ENCODE measurements at regions not wholly inside any gene's neighbourhood (a gene's known extent, or its start where the extent isn't known, plus 50 kb on each side); places are given as distances from the start of the nearest gene placed in this dataset.

DNA sequence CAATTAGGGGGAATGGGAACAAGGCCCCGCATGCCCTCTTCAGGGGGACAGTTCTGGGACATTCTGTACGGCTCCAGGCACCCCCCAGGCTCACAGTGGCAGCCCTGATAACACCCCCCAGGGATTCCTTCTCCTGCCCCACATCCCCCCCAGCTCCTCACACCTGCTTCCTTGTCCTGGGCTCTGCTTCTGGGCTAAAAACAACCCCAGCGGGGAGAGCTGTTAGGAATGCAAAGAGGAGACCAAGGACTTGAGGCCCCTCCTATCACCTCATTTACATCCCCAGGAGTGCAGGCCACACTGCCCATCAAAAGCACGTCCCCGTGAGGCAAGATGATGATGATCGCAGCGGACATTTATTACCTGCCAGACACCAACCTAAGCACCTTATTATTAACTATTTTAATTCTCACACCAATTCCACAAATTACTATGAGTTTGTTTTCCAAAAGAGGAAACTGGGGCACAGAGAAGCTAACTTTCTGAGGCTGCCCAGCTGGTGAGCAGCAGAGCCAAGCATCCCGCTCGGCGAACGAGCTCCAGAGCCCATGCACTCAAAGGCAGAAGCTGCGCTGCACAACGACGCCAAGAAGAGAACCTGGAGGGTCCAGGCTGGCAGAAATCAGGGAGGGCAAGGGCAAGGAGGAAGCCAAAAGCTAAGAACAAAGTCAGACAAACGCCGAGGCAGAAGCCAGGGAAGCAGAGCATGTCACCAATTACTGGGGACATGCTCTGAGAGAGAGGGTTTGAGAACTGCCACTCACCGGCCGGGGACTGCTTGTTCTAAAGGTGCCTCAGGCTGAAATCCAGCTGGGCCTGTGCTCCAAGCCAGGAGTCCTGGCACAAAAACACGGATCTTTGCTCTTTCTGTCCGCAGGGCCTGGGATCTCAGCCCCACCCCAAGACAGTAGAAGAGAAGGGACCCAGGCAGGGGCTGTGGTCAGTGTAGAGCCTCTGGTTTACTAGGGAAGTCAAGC, 76.2 kb upstream of the NSMCE3 start:
- ChIA-PET POLR2A (ENCODE audit: low non-redundant PET) (no interaction called here), CTCF (no interaction called here)
- no peak overlapping the region for H3K4me3 ChIP-seq (ENCODE audit: low read depth, low read length, poor library complexity, severe bottlenecking)
- H3K27ac ChIP-seq (ENCODE audit: low read depth, low read length, poor library complexity, severe bottlenecking) = no peak overlapping the region
- no peaks in the 10 kb centered on the region for H3K36me3 ChIP-seq (ENCODE audit: insufficient read depth, low read length, poor library complexity, severe bottlenecking)
- no peak for TF ChIP-seq EZH2 (IDR thresholded peaks at IDR 0.05; ENCODE audit: borderline replicate concordance, low read depth, low read length, poor library complexity, severe bottlenecking)
- TF ChIP-seq CTCF (conservative IDR thresholded peaks at IDR 0.05; ENCODE audit: low read depth, low read length) = no peak
- no peaks in the 10 kb centered on the region for H3K4me1 ChIP-seq (ENCODE audit: insufficient read depth, low read length, poor library complexity, severe bottlenecking)
- BruUV-seq (replicated peaks) = no TSS peak
- no peaks in the 10 kb centered on the region for H3K27me3 ChIP-seq (replicated peaks; ENCODE audit: insufficient read depth, low read depth, low read length, poor library complexity)
- intact Hi-C loops (cut with micrococcal nuclease; ENCODE audit: unreplicated experiment) = no loop called here
- no peak for DNase-seq (ENCODE audit: low spot score)
- no peaks in the 10 kb centered on the region for H3K9me3 ChIP-seq (ENCODE audit: low read depth, low read length, poor library complexity, severe bottlenecking)

DNA sequence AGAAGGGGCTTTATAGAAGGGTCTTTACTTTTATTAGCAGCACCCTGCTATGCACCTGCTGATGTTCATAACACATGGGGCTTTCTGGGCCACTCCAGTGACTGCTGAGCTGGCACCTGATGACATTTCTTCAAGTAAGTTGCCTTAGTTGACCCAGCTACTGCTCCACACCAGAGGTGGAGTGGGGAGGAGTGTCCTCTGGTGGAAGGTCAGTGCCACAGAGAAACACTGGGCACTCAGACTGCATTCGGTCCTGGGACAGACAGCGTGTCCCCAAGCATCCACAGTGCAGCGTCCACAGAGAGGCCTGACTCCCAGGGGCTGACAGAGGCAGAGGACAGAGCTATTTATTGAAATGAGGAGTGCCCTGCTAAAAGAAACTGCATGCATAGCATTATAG, 74.9 kb upstream of the NSMCE3 start:
- Histone ChIP-seq H3K4me1 (ENCODE audit: insufficient read depth, low read length, poor library complexity, severe bottlenecking) (no peaks in the 10 kb centered on the region), H3K36me3 (ENCODE audit: insufficient read depth, low read length, poor library complexity, severe bottlenecking) (no peaks in the 10 kb centered on the region), H3K27ac (ENCODE audit: low read depth, low read length, poor library complexity, severe bottlenecking) (no peak overlapping the region), H3K9me3 (ENCODE audit: low read depth, low read length, poor library complexity, severe bottlenecking) (no peaks in the 10 kb centered on the region), H3K4me3 (ENCODE audit: low read depth, low read length, poor library complexity, severe bottlenecking) (no peak overlapping the region), H3K27me3 (replicated peaks; ENCODE audit: insufficient read depth, low read depth, low read length, poor library complexity) (no peaks in the 10 kb centered on the region)
- intact Hi-C loops (cut with micrococcal nuclease; ENCODE audit: unreplicated experiment) = no loop called here
- TF ChIP-seq EZH2 (IDR thresholded peaks at IDR 0.05; ENCODE audit: borderline replicate concordance, low read depth, low read length, poor library complexity, severe bottlenecking) (no peak), CTCF (conservative IDR thresholded peaks at IDR 0.05; ENCODE audit: low read depth, low read length) (no peak)
- BruUV-seq (replicated peaks) = no TSS peak
- ChIA-PET CTCF (no interaction called here), POLR2A (ENCODE audit: low non-redundant PET) (no interaction called here)
- DNase-seq (ENCODE audit: low spot score) = no peak

DNA sequence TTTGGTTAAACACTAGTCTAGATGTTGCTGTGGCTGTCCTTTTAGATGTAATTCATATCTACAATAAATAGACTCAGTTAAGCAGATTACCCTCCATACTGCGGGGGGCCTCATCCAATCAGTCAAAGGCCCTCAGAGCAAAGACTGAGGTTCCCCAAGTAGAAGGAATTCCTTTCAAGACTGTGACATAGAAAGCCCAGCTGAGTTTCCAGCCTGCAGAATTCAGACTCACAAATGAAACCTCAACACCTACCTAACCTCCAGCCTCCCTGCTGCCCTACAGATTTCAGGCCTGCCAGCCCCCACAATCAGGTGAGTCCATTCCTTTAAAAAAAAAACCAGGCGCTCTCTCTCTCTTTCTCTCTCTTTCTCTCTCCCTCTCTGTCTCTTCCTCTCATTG, 73.6 kb upstream of the NSMCE3 start:
- ChIA-PET POLR2A (ENCODE audit: low non-redundant PET) (no interaction called here), CTCF (no interaction called here)
- no peak overlapping the region for H3K27ac ChIP-seq (ENCODE audit: low read depth, low read length, poor library complexity, severe bottlenecking)
- no peak overlapping the region for H3K4me3 ChIP-seq (ENCODE audit: low read depth, low read length, poor library complexity, severe bottlenecking)
- H3K27me3 ChIP-seq (replicated peaks; ENCODE audit: insufficient read depth, low read depth, low read length, poor library complexity) = no peaks in the 10 kb centered on the region
- TF ChIP-seq CTCF (conservative IDR thresholded peaks at IDR 0.05; ENCODE audit: low read depth, low read length) (no peak), EZH2 (IDR thresholded peaks at IDR 0.05; ENCODE audit: borderline replicate concordance, low read depth, low read length, poor library complexity, severe bottlenecking) (no peak)
- no TSS peak for BruUV-seq (replicated peaks)
- no peaks in the 10 kb centered on the region for H3K36me3 ChIP-seq (ENCODE audit: insufficient read depth, low read length, poor library complexity, severe bottlenecking)
- H3K4me1 ChIP-seq (ENCODE audit: insufficient read depth, low read length, poor library complexity, severe bottlenecking) = no peaks in the 10 kb centered on the region
- intact Hi-C loops (cut with micrococcal nuclease; ENCODE audit: unreplicated experiment) = no loop called here
- no peak for DNase-seq (ENCODE audit: low spot score)
- no peaks in the 10 kb centered on the region for H3K9me3 ChIP-seq (ENCODE audit: low read depth, low read length, poor library complexity, severe bottlenecking)

Measured in A673 (cell line).